Right lobe of liver (tissue), 6 donors: ENCODE measurements at regions not wholly inside any gene's neighbourhood (a gene's known extent, or its start where the extent isn't known, plus 50 kb on each side); places are given as distances from the start of the nearest gene placed in this dataset.

Experiments
- ATAC-seq, 4 donors: fragments of 200-7000 bp; cut with Tn5 transposase; one replicate each; pipeline ENCODE4 v1.9.1; 2020; ENCODE audit warnings: mild to moderate bottlenecking in 4 of 4, moderate library complexity in 4 of 4
- DNase-seq, 3 donors: peaks; one replicate each; pipeline ENCODE4 v3.0.0-alpha.2; 2020
- H3K27ac ChIP-seq, 3 donors: fragments of 200-600 bp; one replicate each; pipeline ENCODE4 v1.8.0; 2022
- H3K27me3 ChIP-seq, 2 donors: fragments of 200-600 bp; one replicate each; pipeline ENCODE4 v1.8.0; 2022
- H3K36me3 ChIP-seq, 4 donors: fragments of 200-600 bp; sonication (generic) in 1 of 4; one replicate each; pipeline versions ENCODE4 v1.5.1 to v1.8.0; 2017 to 2022; ENCODE audit warnings: control low read depth in 1 of 4
- H3K4me1 ChIP-seq, 4 donors: fragments of 200-600 bp; sonication (generic) in 1 of 4; one replicate each; pipeline versions ENCODE4 v1.5.1 to v1.8.0; 2017 to 2022; ENCODE audit warnings: control low read depth in 1 of 4
- H3K4me3 ChIP-seq, 3 donors: fragments of 200-600 bp; one replicate each; pipeline ENCODE4 v1.8.0; 2022
- H3K9me3 ChIP-seq, 4 donors: fragments of 200-600 bp; sonication (generic) in 1 of 4; one replicate each; pipeline versions ENCODE4 v1.5.1 to v1.8.0; 2017 to 2022; ENCODE audit warnings: control low read depth in 1 of 4
- CTCF ChIP-seq, 4 donors: fragments of 200-600 bp in 3 of 4; fragments of 450-650 bp in 1 of 4; IDR thresholded peaks; one replicate each; pipeline versions ENCODE4 v1.5.1 to v1.8.0; 2016 to 2022; ENCODE audit warnings: antibody characterized with exemption in 4 of 4, mild to moderate bottlenecking in 2 of 4
- POLR2A ChIP-seq: fragments of 450-650 bp; IDR thresholded peaks from one replicate; pipeline ENCODE4 v1.6.1; 2017; ENCODE audit warnings: antibody characterized with exemption, mild to moderate bottlenecking
- WGBS: methylation state at CpG from one replicate; pipeline ENCODE4 v1.1.6; 2018; ENCODE audit warnings: low coverage, low lambda C conversion rate; ENCODE audit not compliant: insufficient coverage; ENCODE audit errors: missing lambda C conversion rate; 5-methylcytosine and 5-hydroxymethylcytosine counted together
- intact Hi-C, 2 donors: fragments of 100-400 bp; cut with DNase I; formaldehyde crosslinking; loops; one replicate each; pipeline versions ENCODE4 v1.11.2 to v1.14.1; 2022
- donor health status: DM: no; HTN: yes; CAD: no.
- donor health status: DM: no; HTN: no; CAD: no.
- donor health status: DM: no; HTN: no; CAD: no.
- donor health status: DM: no; HTN: yes; CAD: no.
- donor health status: DM: no; HTN: yes; CAD: no.

DNA sequence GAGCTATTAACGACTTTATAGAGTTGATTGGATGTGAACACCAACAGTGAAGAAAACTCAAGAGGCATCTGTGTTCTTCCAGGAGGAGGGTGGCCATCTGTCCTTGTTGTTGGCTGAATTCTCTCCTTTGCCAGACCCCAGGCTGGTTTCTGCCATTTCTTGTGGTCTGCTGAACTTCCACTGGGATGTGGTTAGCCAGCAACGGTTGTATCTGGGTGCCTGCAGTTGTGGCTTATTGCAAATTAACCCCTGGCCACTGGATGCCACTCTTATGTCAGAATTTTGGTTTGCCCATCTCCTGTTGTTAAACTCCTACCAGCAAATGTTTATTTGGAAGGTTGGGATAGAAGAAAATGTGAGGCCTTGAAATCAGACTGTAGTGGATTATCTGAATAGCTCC, 163.6 kb upstream of the TBC1D5 start:
- DNase-seq (no peak), ATAC-seq (no peak)
- Histone ChIP-seq H3K36me3 (no peaks in the 10 kb centered on the region), H3K4me1 (no peaks in the 10 kb centered on the region), H3K27ac (no peak overlapping the region), H3K9me3 (no peaks in the 10 kb centered on the region), H3K4me3 (no peak overlapping the region), H3K27me3 (no peaks in the 10 kb centered on the region)
- intact Hi-C loops, result no loop called here
- TF ChIP-seq POLR2A (no peak), CTCF (IDR thresholded peaks at IDR 0.05) (no peak)
- WGBS, result 50% methylated on average over 1 of the region's 2 CpGs

DNA sequence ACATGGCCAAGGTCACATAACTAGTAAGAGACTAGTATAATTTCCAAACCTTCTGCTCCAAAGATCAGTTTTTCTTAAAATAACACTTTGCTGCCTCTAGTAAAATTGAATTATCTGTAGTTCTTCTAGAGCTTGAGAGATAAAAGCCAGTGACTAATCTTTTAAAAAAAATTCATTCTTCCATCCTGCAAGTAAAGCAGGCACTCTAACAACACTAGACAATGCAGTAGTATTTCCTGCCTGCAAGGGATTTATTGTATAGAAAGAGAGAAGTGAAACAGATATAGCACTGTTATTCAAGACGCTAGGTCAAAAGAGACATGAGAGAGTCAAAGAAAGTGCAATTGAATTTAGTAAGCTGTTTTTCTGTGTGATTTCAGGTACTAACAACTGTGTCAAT, 159.5 kb upstream of the TBC1D5 start:
- no peaks in the 10 kb centered on the region for H3K4me1 ChIP-seq
- ATAC-seq (no peak), DNase-seq (no peak)
- H3K36me3 ChIP-seq, result no peaks in the 10 kb centered on the region
- no peak for TF ChIP-seq CTCF (IDR thresholded peaks at IDR 0.05)
- TF ChIP-seq POLR2A, result no peak
- no peaks in the 10 kb centered on the region for H3K9me3 ChIP-seq
- no peaks in the 10 kb centered on the region for H3K27me3 ChIP-seq
- H3K27ac ChIP-seq, result no peak overlapping the region
- 12% methylated on average over 1 of the region's 1 CpG for WGBS
- H3K4me3 ChIP-seq, result no peak overlapping the region
- intact Hi-C loops, result no loop called here

GRCh38 chr3:17894434-17895060, 152.1 kb upstream of the TBC1D5 start:
- ATAC-seq (no peak), DNase-seq (no peak)
- no peak overlapping the region for H3K4me3 ChIP-seq
- intact Hi-C loops, result no loop called here
- no peaks in the 10 kb centered on the region for H3K36me3 ChIP-seq
- 18% methylated on average over 1 of the region's 1 CpG for WGBS
- H3K27me3 ChIP-seq, result no peaks in the 10 kb centered on the region
- H3K9me3 ChIP-seq, result no peaks in the 10 kb centered on the region
- TF ChIP-seq POLR2A (no peak), CTCF (IDR thresholded peaks at IDR 0.05) (peak in 2 of 4 donors; percentile 8 to 22)
- no peaks in the 10 kb centered on the region for H3K4me1 ChIP-seq
- H3K27ac ChIP-seq, result no peak overlapping the region

DNA sequence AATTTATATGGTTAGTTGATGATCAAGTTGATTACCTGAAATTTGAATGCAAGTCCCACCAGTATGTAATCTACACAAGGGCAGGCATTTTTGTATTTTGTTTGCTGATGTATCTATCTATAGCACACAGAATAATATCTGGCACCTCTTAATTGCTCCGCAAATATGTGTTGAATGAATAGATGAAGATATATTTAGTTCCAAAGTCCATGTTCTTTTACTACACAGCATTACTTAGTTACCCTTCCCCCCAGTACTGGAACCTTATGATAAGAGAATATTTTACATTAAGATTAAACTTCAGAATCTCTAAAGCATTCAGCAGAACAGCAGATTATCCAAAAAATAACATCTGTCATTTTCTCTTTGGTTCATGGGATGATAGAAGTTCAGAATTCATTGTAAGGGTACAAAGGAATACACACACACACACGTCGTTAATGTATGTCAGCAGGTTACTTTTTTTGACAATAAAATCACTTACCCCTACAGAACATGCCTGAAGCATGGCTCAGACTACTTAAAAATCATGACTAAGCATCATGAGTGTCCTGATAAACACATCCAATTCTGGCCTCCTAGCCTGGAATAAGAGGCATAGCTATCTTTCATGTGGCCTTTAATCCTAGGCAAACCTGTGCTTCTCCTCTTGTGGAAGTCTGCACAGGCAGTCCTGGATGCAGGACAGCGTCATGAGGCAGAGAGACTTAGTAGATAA, 148.9 kb upstream of the TBC1D5 start:
- no peak for ATAC-seq
- H3K27ac ChIP-seq, result no peak overlapping the region
- WGBS, result 83% methylated on average over 4 of the region's 4 CpGs
- H3K36me3 ChIP-seq, result no peaks in the 10 kb centered on the region
- TF ChIP-seq CTCF (IDR thresholded peaks at IDR 0.05) (no peak), POLR2A (no peak)
- H3K9me3 ChIP-seq, result no peaks in the 10 kb centered on the region
- no peak overlapping the region for H3K4me3 ChIP-seq
- no peaks in the 10 kb centered on the region for H3K4me1 ChIP-seq
- DNase-seq, result no peak
- H3K27me3 ChIP-seq, result no peaks in the 10 kb centered on the region
- intact Hi-C loops, result no loop called here
